GM12878 (cell line): ENCODE measurements at regions not wholly inside any gene's neighbourhood (a gene's known extent, or its start where the extent isn't known, plus 50 kb on each side); places are given as distances from the start of the nearest gene placed in this dataset.
"Not testable (repeated sequence)": the region's sequence is repeated elsewhere in the genome, so short reads cannot be mapped to it uniquely, and the experiment has no call there.

Experiments
- ATAC-seq: fragments of 200-7000 bp; cut with Tn5 transposase; 3 replicates; pipeline ENCODE4 v1.9.1; 2020; ENCODE audit warnings: mild to moderate bottlenecking, moderate library complexity
- BruUV-seq: library from RNA; stranded (reverse); fragments of 400-500 nt; replicated peaks from 2 replicates; lab custom pipeline; 2021; lab: Mats Ljungman, UMichigan
- CTCF ChIA-PET: fragments of 300-600 bp; sonication (Branson Sonifier 250); formaldehyde crosslinking; extraction: SDS; loops from one replicate; lab custom pipeline; 2021; ENCODE audit warnings: inconsistent platforms; lab: Yijun Ruan, JAX
- POLR2A ChIA-PET: fragments of 350-600 bp; formaldehyde crosslinking; extraction: SDS; loops from one replicate; lab custom pipeline; 2021; ENCODE audit warnings: inconsistent platforms; lab: Charles Lee
- RAD21 ChIA-PET: fragments of 300-600 bp; sonication (Branson Sonifier 250); formaldehyde crosslinking; loops from one replicate; lab custom pipeline; 2023; ENCODE audit warnings: antibody characterized with exemption; ENCODE audit not compliant: unreplicated experiment; lab: Charles Lee
- SMC1A ChIA-PET: fragments of 300-600 bp; sonication (Branson Sonifier 250); formaldehyde crosslinking; loops from one replicate; lab custom pipeline; 2023; ENCODE audit not compliant: unreplicated experiment, uncharacterized antibody; lab: Charles Lee
- DNase-seq: peaks from one replicate; pipeline ENCODE4 v3.0.0-alpha.2; 2011; ENCODE audit warnings: low read depth, low spot score
- FAIRE-seq: peaks from 3 replicates; lab custom pipeline; 2011; peaks lifted over from hg19 to GRCh38; lab: Jason Lieb, UNC
- H2AFZ ChIP-seq: 2 replicates; pipeline ENCODE4 v1.6.0; 2011; ENCODE audit warnings: low read depth, low read length, control low read depth; ENCODE audit not compliant: control insufficient read depth
- H3K27ac ChIP-seq: 2 replicates; pipeline ENCODE4 v1.5.1; 2011; ENCODE audit warnings: control low read depth; ENCODE audit not compliant: control insufficient read depth, insufficient read depth
- H3K27me3 ChIP-seq, 2 experiments: replicated peaks in 1 of 2; 2 replicates each; pipeline versions ENCODE4 v1.6.0 to v1.6.1; 2011; ENCODE audit warnings: low read length in 1 of 2; ENCODE audit not compliant: control insufficient read depth in 2 of 2, insufficient read depth in 2 of 2
- H3K36me3 ChIP-seq, 2 experiments: 2 replicates each; pipeline ENCODE4 v1.5.1; 2011; ENCODE audit warnings: low read length in 1 of 2; ENCODE audit not compliant: control insufficient read depth in 2 of 2, insufficient read depth in 2 of 2
- H3K4me1 ChIP-seq: 2 replicates; pipeline ENCODE4 v1.6.1; 2011; ENCODE audit warnings: mild to moderate bottlenecking, low read length, moderate library complexity, mixed read lengths; ENCODE audit not compliant: control insufficient read depth, insufficient read depth
- H3K4me2 ChIP-seq: 2 replicates; pipeline ENCODE4 v1.6.0; 2011; ENCODE audit warnings: control low read depth; ENCODE audit not compliant: control insufficient read depth, insufficient read depth
- H3K4me3 ChIP-seq: fragments of 200-600 bp; sonication (generic); 2 replicates; pipeline ENCODE4 v1.5.1; 2016
- H3K79me2 ChIP-seq: 2 replicates; pipeline ENCODE4 v1.6.0; 2011; ENCODE audit warnings: low read length; ENCODE audit not compliant: control insufficient read depth, insufficient read depth
- H3K9ac ChIP-seq: 2 replicates; pipeline ENCODE4 v1.8.0; 2011; ENCODE audit warnings: low read length, control low read depth, mixed read lengths; ENCODE audit not compliant: control insufficient read depth, insufficient read depth
- H3K9me3 ChIP-seq: replicated peaks from 3 replicates; pipeline ENCODE4 v1.5.1; 2011; ENCODE audit warnings: mild to moderate bottlenecking, low read length; ENCODE audit not compliant: control insufficient read depth, insufficient read depth
- H4K20me1 ChIP-seq: 2 replicates; pipeline ENCODE4 v1.6.0; 2011; ENCODE audit not compliant: control insufficient read depth, insufficient read depth
- BCL11A ChIP-seq: IDR thresholded peaks from 2 replicates; pipeline ENCODE4 v1.6.1; 2011; ENCODE audit warnings: low read depth, low read length
- ESRRA ChIP-seq: IDR thresholded peaks from 2 replicates; pipeline ENCODE4 v1.6.1; 2012; ENCODE audit warnings: mild to moderate bottlenecking, low read length, improper control_type of control experiment
- IKZF1 ChIP-seq: fragments of 450-650 bp; conservative IDR thresholded peaks from 2 replicates; pipeline ENCODE4 v1.6.1; 2017; ENCODE audit warnings: antibody characterized with exemption, mild to moderate bottlenecking
- ZNF384 ChIP-seq: IDR thresholded peaks from 2 replicates; pipeline ENCODE4 v1.6.1; 2012; ENCODE audit warnings: low read depth, mild to moderate bottlenecking, low read length, improper control_type of control experiment, borderline replicate concordance
- WGBS: methylation state at CpG from one replicate; pipeline ENCODE4 v1.1.6; 2016; ENCODE audit warnings: low lambda C conversion rate; ENCODE audit not compliant: insufficient replicate concordance, insufficient coverage; ENCODE audit errors: missing lambda C conversion rate; 5-methylcytosine and 5-hydroxymethylcytosine counted together
- in situ Hi-C: fragments of 300-500 bp; cut with MboI; formaldehyde crosslinking; loops from 9 replicates; pipeline ENCODE4 v1.14.3; 2018; ENCODE audit warnings: mixed read lengths
- intact Hi-C: fragments of 100-400 bp; cut with micrococcal nuclease; formaldehyde crosslinking; loops from one replicate; pipeline ENCODE4 v1.14.2; 2022; ENCODE audit not compliant: unreplicated experiment
- TF ChIP-seq, protein P1 (sequence below): fragments of 450-650 bp; formaldehyde crosslinking; IDR thresholded peaks from 2 replicates; pipeline ENCODE4 v1.5.0; 2022; ENCODE audit warnings: mild to moderate bottlenecking, missing genetic modification characterization
- TF ChIP-seq, protein P2 (sequence below): fragments of 150-350 bp; IDR thresholded peaks from 2 replicates; pipeline ENCODE4 v1.6.1; 2016; ENCODE audit warnings: low read depth, low read length
- TF ChIP-seq, protein P3 (sequence below): fragments of 450-650 bp; IDR thresholded peaks from 2 replicates; pipeline ENCODE4 v1.6.1; 2016; ENCODE audit warnings: mild to moderate bottlenecking
- TF ChIP-seq, protein P4 (sequence below): fragments of 450-650 bp; IDR thresholded peaks from 2 replicates; pipeline ENCODE4 v1.6.1; 2017; ENCODE audit warnings: antibody characterized with exemption, mild to moderate bottlenecking, moderate library complexity

DNA sequence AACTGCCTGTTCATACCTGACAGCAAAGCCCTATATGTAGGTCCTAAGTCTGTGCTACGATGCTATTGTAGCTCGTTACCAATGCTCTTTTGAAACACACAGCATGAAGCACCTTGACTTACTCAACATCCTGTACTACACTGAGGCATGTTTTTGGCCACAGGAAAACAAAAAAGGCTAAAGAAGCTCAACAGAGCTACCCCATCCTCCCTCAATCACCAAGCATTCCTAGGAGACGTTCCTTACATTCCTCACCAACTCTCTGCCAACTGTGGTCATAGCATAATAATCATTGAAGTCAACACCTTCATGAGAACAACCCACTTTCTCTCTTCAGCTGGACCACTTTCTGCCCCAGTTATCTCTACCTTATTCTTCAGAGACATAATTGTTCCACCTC, 73.7 kb upstream of the SLC25A43 start (continued):
- TF ChIP-seq, protein P1, sequence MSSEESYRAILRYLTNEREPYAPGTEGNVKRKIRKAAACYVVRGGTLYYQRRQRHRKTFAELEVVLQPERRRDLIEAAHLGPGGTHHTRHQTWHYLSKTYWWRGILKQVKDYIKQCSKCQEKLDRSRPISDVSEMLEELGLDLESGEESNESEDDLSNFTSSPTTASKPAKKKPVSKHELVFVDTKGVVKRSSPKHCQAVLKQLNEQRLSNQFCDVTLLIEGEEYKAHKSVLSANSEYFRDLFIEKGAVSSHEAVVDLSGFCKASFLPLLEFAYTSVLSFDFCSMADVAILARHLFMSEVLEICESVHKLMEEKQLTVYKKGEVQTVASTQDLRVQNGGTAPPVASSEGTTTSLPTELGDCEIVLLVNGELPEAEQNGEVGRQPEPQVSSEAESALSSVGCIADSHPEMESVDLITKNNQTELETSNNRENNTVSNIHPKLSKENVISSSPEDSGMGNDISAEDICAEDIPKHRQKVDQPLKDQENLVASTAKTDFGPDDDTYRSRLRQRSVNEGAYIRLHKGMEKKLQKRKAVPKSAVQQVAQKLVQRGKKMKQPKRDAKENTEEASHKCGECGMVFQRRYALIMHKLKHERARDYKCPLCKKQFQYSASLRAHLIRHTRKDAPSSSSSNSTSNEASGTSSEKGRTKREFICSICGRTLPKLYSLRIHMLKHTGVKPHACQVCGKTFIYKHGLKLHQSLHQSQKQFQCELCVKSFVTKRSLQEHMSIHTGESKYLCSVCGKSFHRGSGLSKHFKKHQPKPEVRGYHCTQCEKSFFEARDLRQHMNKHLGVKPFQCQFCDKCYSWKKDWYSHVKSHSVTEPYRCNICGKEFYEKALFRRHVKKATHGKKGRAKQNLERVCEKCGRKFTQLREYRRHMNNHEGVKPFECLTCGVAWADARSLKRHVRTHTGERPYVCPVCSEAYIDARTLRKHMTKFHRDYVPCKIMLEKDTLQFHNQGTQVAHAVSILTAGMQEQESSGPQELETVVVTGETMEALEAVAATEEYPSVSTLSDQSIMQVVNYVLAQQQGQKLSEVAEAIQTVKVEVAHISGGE = no peak
- TF ChIP-seq, protein P2, sequence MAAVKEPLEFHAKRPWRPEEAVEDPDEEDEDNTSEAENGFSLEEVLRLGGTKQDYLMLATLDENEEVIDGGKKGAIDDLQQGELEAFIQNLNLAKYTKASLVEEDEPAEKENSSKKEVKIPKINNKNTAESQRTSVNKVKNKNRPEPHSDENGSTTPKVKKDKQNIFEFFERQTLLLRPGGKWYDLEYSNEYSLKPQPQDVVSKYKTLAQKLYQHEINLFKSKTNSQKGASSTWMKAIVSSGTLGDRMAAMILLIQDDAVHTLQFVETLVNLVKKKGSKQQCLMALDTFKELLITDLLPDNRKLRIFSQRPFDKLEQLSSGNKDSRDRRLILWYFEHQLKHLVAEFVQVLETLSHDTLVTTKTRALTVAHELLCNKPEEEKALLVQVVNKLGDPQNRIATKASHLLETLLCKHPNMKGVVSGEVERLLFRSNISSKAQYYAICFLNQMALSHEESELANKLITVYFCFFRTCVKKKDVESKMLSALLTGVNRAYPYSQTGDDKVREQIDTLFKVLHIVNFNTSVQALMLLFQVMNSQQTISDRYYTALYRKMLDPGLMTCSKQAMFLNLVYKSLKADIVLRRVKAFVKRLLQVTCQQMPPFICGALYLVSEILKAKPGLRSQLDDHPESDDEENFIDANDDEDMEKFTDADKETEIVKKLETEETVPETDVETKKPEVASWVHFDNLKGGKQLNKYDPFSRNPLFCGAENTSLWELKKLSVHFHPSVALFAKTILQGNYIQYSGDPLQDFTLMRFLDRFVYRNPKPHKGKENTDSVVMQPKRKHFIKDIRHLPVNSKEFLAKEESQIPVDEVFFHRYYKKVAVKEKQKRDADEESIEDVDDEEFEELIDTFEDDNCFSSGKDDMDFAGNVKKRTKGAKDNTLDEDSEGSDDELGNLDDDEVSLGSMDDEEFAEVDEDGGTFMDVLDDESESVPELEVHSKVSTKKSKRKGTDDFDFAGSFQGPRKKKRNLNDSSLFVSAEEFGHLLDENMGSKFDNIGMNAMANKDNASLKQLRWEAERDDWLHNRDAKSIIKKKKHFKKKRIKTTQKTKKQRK = no peak
- TF ChIP-seq, protein P3, sequence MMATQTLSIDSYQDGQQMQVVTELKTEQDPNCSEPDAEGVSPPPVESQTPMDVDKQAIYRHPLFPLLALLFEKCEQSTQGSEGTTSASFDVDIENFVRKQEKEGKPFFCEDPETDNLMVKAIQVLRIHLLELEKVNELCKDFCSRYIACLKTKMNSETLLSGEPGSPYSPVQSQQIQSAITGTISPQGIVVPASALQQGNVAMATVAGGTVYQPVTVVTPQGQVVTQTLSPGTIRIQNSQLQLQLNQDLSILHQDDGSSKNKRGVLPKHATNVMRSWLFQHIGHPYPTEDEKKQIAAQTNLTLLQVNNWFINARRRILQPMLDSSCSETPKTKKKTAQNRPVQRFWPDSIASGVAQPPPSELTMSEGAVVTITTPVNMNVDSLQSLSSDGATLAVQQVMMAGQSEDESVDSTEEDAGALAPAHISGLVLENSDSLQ = no peak
- TF ChIP-seq ZNF384 (no peak), IKZF1 (no peak), ESRRA (no peak), BCL11A (no peak)
- TF ChIP-seq, protein P4, sequence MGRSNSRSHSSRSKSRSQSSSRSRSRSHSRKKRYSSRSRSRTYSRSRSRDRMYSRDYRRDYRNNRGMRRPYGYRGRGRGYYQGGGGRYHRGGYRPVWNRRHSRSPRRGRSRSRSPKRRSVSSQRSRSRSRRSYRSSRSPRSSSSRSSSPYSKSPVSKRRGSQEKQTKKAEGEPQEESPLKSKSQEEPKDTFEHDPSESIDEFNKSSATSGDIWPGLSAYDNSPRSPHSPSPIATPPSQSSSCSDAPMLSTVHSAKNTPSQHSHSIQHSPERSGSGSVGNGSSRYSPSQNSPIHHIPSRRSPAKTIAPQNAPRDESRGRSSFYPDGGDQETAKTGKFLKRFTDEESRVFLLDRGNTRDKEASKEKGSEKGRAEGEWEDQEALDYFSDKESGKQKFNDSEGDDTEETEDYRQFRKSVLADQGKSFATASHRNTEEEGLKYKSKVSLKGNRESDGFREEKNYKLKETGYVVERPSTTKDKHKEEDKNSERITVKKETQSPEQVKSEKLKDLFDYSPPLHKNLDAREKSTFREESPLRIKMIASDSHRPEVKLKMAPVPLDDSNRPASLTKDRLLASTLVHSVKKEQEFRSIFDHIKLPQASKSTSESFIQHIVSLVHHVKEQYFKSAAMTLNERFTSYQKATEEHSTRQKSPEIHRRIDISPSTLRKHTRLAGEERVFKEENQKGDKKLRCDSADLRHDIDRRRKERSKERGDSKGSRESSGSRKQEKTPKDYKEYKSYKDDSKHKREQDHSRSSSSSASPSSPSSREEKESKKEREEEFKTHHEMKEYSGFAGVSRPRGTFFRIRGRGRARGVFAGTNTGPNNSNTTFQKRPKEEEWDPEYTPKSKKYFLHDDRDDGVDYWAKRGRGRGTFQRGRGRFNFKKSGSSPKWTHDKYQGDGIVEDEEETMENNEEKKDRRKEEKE = no peak

DNA sequence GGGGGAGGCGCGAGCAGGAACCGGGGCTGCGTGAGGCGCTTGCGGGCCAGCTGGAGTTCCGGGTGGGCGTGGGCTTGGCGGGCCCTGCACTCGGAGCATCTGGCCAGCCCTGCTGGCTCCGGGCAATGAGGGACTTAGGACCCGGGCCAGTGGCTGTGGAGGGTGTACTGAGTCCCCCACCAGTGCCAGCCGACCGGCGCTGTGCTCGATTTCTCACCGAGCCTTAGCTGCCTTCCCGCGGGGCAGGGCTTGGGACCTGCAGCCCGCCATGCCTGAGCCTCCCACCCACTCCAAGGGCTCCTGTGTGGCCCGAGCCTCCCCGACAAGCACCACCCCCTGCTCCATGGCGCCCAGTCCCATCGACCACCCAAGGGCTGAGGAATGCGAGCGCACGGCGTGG, 67.3 kb upstream of the SLC25A43 start:
- H4K20me1 ChIP-seq, H3K27me3 ChIP-seq, intact Hi-C loops, CTCF ChIA-PET, H3K4me1 ChIP-seq, in situ Hi-C loops, H3K27ac ChIP-seq, H3K79me2 ChIP-seq, H2AFZ ChIP-seq, H3K36me3 ChIP-seq, DNase-seq, ATAC-seq, H3K4me2 ChIP-seq, POLR2A ChIA-PET, H3K4me3 ChIP-seq, H3K9ac ChIP-seq, FAIRE-seq, RAD21 ChIA-PET, BruUV-seq, H3K9me3 ChIP-seq, SMC1A ChIA-PET: not testable (repeated sequence)
- 83% methylated on average over 26 of the region's 28 CpGs for WGBS
